Colonic mucosa (tissue), 4 donors: ENCODE measurements at regions not wholly inside any gene's neighbourhood (a gene's known extent, or its start where the extent isn't known, plus 50 kb on each side); places are given as distances from the start of the nearest gene placed in this dataset.

Experiments
- DNase-seq: peaks from one replicate; pipeline ENCODE4 v3.0.0-alpha.2; 2020
- H3K27ac ChIP-seq: fragments of 200-600 bp; one replicate; pipeline ENCODE4 v1.8.0; 2021
- H3K27me3 ChIP-seq: fragments of 200-600 bp; one replicate; pipeline ENCODE4 v1.8.0; 2021
- H3K36me3 ChIP-seq: fragments of 200-600 bp; one replicate; pipeline ENCODE4 v1.8.0; 2021
- H3K4me1 ChIP-seq: fragments of 200-600 bp; one replicate; pipeline ENCODE4 v1.8.0; 2021; ENCODE audit warnings: mild to moderate bottlenecking
- H3K4me3 ChIP-seq: fragments of 200-600 bp; one replicate; pipeline ENCODE4 v1.8.0; 2021
- H3K9ac ChIP-seq, 2 donors: one replicate each; pipeline ENCODE4 v1.7.0; 2013; ENCODE audit warnings: control low read depth in 2 of 2, low read depth in 2 of 2, low read length in 2 of 2
- H3K9me3 ChIP-seq: fragments of 200-600 bp; one replicate; pipeline ENCODE4 v1.8.0; 2021
- CTCF ChIP-seq: fragments of 200-600 bp; IDR thresholded peaks from one replicate; pipeline ENCODE4 v1.8.0; 2022; ENCODE audit warnings: antibody characterized with exemption, mild to moderate bottlenecking
- intact Hi-C: fragments of 100-400 bp; cut with DNase I; formaldehyde crosslinking; loops from one replicate; pipeline ENCODE4 v1.14.1; 2022
- donor health status: healthy.
- donor health status: DM: no; HTN: no; CAD: no.
- donor health status: DM: no; HTN: no; CAD: no.

GRCh38 chr13:107531180-107531579 is 684.2 kb downstream of the LIG4 start:
- TF ChIP-seq CTCF, result no peak
- H3K9ac ChIP-seq, result no peak overlapping the region
- intact Hi-C loops, result no loop called here
- H3K27me3 ChIP-seq, result no peaks in the 10 kb centered on the region
- no peaks in the 10 kb centered on the region for H3K36me3 ChIP-seq
- no peak overlapping the region for H3K27ac ChIP-seq
- H3K9me3 ChIP-seq, result no peaks in the 10 kb centered on the region
- H3K4me1 ChIP-seq, result no peaks in the 10 kb centered on the region
- H3K4me3 ChIP-seq, result no peak overlapping the region
- DNase-seq, result no peak

DNA sequence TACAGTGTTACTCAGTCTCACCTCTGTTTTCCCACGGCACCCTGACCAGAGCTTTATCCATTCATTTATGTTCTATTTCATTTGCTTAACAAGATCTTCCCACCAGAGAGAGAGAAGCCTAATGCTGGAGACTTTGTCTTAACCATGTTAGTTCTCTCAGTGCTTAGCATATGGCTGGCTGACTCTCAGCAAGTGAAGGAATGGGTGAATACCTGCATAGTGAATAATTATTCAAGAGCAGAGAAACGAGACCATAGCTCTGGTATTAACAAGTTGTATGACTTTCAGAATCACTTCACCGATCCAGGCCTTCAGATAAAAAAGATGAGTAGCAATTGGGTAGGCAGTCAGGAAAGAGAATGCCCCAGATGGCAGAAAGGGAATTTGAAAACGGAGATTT is 686.3 kb downstream of the LIG4 start:
- no peaks in the 10 kb centered on the region for H3K9me3 ChIP-seq

DNA sequence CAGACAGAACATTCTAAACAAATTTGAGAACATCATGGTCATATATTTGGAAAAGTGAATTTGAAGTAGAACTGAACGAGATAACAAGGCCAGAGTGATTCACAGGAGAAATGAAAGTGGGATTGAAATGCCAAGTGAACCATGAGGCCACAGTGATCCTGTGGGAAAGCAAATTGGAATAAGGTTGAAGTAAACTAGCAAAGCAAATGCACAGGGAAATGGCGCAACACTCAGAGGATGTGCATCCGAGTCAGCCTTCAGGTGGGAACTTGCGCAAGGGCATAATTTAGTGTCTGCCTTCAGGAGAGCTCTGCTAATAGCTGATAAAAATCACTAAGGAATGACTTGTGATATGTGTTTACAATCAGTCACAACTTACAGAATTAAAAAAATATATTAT is 696.6 kb downstream of the LIG4 start:
- Histone ChIP-seq H3K4me1 (no peaks in the 10 kb centered on the region), H3K36me3 (no peaks in the 10 kb centered on the region), H3K9me3 (no peaks in the 10 kb centered on the region), H3K27me3 (no peaks in the 10 kb centered on the region), H3K4me3 (no peak overlapping the region), H3K27ac (no peak overlapping the region), H3K9ac (no peak overlapping the region)
- no peak for DNase-seq
- intact Hi-C loops, result no loop called here
- TF ChIP-seq CTCF, result no peak

More for the DNA sequence above, 686.3 kb downstream of the LIG4 start:
- H3K36me3 ChIP-seq, result no peaks in the 10 kb centered on the region
- no peaks in the 10 kb centered on the region for H3K27me3 ChIP-seq
- no peak overlapping the region for H3K4me3 ChIP-seq
- no peak for TF ChIP-seq CTCF
- DNase-seq, result no peak
- H3K27ac ChIP-seq, result no peak overlapping the region
- H3K4me1 ChIP-seq, result no peaks in the 10 kb centered on the region
- intact Hi-C loops, result no loop called here
- H3K9ac ChIP-seq, result no peak overlapping the region

DNA sequence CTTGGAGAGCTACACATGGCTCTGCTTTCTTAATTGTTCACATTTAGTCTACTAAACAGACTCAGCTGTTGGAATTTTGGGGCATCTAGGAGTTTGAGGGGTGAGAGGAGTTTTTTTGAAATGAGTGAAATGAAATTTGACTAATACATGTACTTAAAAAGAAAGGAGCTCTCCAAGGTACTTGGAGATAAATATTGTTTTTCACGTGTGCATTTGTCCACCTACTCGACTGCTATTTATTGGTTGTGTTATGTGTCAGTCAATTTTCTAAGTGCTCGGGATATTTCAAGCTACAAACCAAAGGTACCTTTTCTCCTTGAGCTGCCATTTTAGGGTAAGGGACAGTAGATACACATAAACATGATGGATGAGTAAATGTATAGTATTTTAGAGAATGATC is 697.0 kb downstream of the LIG4 start:
- TF ChIP-seq CTCF, result no peak
- Histone ChIP-seq H3K27me3 (no peaks in the 10 kb centered on the region), H3K4me3 (no peak overlapping the region), H3K9me3 (no peaks in the 10 kb centered on the region), H3K27ac (no peak overlapping the region), H3K4me1 (no peaks in the 10 kb centered on the region), H3K36me3 (no peaks in the 10 kb centered on the region), H3K9ac (no peak overlapping the region)
- DNase-seq, result no peak
- intact Hi-C loops, result no loop called here

DNA sequence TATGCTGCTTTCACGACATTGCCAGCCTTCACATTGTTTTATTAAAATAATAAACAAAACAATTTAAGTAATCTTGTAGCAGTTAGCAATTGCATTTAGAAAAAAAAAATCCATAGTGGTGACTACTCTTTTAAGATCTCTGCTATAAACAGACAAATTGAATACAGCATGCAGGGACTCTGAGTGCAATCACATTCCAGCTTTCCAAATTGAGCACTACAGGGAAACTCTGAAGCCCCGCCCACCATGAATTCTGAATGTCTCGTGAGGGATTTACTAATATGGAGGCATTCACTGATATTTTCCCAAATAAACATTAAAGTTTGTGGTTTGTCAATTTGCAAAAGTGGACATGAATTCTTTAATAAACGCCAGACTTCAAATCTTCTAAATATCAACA is 698.8 kb downstream of the LIG4 start:
- TF ChIP-seq CTCF, result no peak
- no peaks in the 10 kb centered on the region for H3K27me3 ChIP-seq
- no peak overlapping the region for H3K4me3 ChIP-seq
- H3K9me3 ChIP-seq, result no peaks in the 10 kb centered on the region
- no peak overlapping the region for H3K27ac ChIP-seq
- no peaks in the 10 kb centered on the region for H3K36me3 ChIP-seq
- H3K4me1 ChIP-seq, result no peaks in the 10 kb centered on the region
- no peak for DNase-seq
- H3K9ac ChIP-seq, result no peak overlapping the region
- intact Hi-C loops, result no loop called here

- H3K36me3 ChIP-seq, result no peaks in the 10 kb centered on the region
- no peak overlapping the region for H3K4me3 ChIP-seq
- no peaks in the 10 kb centered on the region for H3K9me3 ChIP-seq
- H3K27ac ChIP-seq, result no peak overlapping the region
- TF ChIP-seq CTCF, result no peak
- no peaks in the 10 kb centered on the region for H3K27me3 ChIP-seq
- no peak for DNase-seq
- no peak overlapping the region for H3K9ac ChIP-seq
- intact Hi-C loops, result no loop called here
- no peaks in the 10 kb centered on the region for H3K4me1 ChIP-seq
Measured at GRCh38 chr13:107512551-107512950, 702.8 kb downstream of the LIG4 start.
